Stimulated activated CD4-positive, alpha-beta T cell treated with anti-CD3 and anti-CD28 coated beads, TNF-alpha, amount 100 ng/mL, for 24 hours (primary cell): ENCODE measurements at regions not wholly inside any gene's neighbourhood (a gene's known extent, or its start where the extent isn't known, plus 50 kb on each side); places are given as distances from the start of the nearest gene placed in this dataset.

Source experiments
- DNase-seq, 3 experiments: peaks; one replicate each; pipeline ENCODE4 v3.0.0-alpha.2; 2020; ENCODE audit warnings: low read depth in 3 of 3

DNA sequence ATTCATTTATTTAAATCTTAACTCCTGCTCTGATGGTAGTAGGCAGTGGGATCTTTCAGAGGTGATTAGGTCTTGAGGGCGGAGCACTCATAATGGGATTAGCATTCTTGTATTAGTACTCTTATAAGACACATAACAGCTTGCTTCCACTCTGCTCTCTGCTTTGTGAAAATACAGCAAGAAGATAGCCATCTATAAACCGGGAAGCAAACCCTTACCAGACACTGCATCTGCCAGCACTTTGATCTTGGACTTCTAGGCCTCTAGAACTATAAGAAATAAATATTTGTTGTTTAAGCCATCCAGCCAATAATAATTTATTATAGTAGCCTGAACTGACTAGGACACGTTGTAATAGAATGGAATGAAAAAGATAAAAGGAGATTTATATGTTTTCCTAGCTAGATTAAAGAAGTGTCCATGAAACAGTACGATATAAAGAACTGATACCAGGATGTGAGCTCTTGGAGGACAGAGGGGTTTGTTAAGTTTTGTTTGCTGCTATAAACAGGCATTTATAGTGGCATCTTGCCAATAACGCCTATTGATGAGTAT is 869.9 kb downstream of the MRPL39 start:
- no peak for DNase-seq

DNA sequence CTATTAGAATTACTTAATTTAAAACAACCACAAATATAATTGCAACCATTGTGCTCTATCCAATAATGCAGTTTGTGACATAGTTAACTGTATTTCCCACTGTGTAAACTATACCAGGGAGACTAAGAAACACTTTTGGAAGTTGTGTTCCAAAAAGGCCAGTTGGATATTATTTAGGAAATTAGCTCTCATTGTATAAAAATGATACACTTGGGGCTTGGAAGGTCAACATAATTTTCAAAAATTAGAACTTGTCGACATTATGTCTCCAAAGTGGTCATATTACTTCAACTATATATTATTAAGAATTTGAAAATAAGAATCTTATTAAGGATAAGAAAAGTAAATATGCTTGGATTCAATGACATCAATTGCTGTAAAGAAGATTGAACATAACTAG is 876.6 kb downstream of the MRPL39 start:
- DNase-seq, result no peak

DNA sequence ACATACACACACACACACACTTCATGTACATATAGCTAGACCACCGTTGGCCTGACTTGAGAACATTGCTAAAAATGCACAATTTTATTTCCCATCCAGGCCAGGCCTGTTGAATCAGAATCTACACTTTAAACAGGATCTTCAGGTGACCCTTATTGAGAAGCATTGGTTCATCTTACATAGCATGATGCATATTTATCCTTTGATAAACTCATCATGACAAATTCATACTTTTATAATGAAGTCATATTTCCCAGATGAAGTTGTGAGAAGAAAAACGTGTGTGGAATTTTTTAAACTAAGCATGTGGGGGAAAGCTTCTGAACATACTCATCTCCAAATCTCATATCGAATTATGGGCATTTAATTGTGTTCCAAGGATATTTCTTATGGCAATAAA is 877.7 kb downstream of the MRPL39 start:
- no peak for DNase-seq

DNA sequence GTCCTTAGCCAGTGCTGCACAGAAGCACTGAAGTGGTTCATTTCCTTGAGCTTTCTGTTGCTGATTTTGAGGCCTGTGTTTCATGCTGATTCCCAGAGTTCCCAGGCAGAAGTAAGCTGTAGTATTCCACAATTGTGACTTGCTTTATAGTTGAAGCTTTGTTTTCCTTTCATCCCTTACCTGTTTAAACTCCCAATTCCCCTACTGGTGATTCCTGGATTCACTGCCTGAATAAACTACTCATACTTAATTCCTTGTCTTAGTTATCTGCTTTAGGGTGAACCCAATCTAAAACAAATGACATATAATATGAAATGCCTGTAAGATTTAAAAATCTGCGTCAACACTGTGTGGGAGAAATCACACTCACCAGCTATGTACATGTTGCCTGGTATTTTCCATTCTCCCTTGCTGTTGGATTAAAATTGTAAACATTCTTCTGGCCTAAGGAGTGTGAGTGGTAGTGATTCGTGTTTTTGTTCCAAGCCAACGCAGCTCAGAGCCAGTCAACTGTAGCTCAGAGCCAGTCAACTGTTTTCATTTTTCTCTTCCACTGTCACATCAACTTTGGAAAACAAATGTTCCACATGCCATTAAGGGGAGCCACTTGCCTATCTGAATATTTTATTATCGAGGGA is 879.4 kb downstream of the MRPL39 start:
- DNase-seq, result no peak

DNA sequence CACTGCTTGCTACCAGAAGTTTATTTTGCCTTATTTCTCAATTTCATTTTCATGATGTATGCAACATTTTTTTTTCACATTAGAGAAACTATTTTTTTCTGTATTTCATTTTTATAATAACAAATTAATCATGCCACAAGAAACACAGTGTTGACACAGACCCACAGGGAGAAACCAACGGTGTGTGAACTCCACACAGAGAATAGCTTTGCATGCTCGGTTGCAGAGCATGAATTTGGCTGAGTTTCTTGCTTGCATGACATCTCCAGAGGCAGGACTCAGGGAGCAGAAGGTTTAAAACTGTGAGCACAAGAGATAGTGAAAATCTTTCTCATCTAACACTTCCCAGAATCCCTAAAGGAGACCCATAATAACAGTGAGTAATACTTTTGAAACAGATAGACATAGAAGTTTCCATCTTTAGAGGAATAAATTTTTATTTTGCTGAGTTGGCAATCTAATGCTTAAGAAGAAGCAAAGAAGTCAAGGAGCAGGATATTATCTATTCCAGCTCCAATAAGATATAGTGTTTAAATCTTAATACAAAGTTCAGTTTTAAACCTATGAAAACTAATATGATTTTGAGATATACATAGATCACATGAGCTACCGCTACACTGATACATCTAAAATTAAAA is 890.9 kb downstream of the MRPL39 start:
- no peak for DNase-seq

DNA sequence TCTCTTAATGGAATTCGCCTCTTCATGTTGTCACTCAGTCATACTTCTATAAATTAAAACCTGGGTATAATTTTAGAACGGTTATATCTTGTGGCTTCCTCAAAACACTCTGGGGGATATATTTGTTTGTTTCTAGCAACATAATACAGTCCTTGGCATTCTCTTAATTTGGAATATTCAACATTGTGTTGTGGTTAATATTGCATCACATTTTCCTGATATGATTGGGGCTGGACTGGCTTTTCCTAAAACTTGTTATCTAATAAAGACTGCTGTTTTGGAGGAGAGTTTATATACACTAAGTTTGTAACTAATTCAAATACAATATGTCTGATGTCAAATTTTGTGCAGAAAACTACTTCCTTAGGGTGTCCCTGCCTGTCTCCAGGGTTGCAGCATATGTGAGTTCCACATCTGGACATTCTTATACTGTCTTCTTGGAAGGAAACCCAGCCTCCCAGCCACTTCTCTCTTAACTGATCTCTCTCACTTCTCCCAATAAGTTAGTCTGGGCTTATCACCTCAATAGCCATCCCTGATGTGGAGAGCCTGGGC is 892.6 kb downstream of the MRPL39 start:
- DNase-seq, result no peak

DNA sequence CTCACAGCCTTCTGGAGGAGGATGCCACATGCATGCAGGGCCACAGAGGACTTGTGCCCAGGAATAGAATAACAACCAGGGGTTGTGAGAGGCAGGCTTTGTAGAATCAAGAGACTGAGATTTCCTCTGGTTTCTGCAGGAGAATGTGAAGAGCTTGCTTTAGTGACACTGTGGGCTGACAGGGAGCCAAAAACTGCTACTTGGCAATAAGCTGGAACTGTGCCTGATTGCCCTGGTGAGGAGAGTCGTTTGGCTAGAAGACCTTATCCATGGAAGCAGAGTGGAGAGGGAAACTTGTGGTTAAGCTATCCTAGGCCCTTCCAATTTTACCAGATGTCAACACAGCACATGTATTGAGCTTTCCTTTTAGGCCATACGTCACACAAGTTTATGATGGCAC is 902.1 kb downstream of the MRPL39 start:
- no peak for DNase-seq

DNA sequence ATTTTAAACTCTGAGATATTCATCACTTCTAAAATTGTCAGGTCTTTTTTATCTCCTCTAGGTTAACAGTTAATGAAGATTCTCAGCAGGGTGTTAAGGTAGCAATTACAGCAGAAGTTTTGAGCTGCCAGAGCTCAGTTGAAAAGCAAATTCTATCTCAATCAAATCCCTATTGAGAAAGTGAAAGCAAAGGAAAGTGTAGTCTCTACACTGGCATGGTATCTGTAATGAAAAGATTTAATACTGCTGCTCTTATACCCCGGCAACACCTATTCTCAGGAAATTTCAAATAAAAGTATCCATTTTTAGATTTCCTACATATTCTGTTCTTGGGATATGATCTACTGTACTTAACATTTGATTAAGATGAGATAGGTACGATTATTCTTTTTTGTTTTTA is 913.5 kb downstream of the MRPL39 start:
- no peak for DNase-seq

DNA sequence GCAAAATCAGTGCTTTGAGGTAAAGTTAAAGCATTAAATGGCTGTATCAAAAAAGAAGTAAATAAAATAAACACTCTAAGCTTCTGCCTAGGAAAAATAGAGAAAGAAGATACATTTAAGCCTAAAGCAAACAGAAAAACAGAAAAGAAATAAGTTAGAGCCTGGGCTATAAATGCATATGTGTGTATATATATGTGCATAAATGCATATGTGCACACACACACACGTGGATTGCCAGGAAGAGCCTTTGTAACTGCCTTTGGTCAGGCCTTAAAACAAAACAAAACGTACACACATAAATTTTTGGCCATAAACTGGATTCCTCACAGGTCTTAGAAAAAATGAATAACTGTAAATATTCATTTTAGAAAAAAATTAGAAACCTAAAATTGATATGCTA is 925.8 kb downstream of the MRPL39 start:
- no peak for DNase-seq

DNA sequence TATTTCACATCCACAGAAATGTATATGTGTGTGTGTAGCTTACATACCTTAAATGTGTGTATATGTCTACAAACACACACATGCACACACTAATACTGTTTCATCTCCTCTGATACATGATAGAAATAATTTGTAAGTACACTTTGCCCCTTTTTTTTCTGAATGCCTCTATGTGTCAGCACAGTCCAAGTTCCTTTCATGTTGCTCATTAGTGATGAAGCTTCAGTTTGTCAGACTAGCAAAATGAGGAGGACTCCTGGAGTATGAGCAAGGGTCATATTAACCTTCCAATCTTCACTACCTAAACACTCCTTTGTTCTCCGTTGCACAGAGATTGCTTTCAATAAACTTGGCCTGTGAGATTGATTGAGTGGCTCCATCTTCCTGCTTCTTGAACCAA is 935.4 kb downstream of the MRPL39 start:
- no peak for DNase-seq

DNA sequence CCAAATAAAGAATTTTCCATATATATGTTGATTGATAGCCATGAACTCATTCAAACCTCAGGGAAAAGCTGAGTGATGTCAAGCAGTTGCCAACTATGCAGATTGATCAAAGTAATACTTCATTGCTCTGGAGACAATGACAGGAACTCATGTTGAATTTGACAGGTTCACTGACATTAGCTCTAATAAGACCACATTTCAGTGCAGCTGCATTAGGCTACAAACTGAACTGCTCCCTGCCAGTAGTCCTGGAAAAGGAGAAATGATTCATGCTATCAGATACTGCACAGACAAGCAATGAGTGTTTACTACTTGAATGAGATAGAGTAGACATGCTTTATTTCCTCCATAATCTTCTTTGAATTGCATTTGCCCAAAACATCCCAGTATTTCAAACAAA is 948.4 kb downstream of the MRPL39 start:
- DNase-seq, result no peak

DNA sequence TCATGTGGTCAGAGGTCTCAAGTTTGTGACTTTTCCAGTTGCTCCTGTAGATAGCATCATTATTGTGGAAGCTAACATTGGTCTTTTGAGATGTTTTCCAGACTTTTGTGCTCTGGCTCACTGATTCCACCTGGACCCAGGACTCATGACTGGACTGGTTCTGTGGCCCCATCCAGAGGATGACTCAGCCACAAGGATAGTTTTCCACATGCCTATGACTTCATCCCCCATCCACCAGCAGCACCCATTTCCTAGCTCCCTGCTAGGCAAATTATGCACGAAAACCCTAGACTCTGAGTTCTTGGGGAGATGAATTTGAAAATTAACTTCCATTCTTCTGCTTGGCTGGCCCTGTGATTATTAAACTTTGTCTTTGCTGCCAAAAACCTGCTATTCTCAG is 949.3 kb downstream of the MRPL39 start:
- no peak for DNase-seq

DNA sequence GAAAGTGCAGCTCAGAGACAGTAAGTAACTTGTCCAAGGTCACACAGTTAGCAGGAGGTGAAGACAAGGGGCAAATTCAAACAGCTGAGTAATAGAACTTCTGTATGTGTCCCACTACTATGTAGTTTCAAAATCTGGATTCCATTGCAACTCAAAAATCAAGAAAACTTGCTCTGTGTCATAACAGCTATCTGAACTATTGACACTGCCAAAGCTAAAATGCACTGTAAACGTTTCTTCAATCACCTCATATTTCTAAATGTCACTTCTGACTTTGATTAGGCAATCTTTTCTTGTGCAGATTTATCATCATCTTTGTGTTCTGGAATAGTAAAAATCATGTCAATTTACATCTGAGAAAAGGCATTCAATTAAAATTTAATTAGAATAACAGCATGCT is 957.6 kb downstream of the MRPL39 start:
- no peak for DNase-seq

DNA sequence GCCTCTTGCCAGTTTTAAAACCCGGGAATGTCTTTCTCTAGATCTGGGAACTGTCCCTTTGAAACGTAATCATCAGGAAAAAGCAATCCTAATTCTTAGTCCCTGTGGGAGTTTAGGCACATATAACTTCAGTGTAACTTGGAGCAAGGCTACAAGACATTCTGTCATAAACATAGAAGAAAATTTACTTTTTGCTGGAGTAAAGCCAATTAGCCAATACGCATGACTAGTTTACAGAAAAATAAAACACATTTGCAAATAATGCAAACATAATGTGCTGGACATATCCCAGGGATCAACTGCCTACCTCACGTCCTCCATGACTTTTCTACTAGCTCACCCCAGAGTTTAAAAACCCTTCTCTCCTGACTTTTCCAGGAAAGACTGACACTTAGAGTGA is 970.6 kb downstream of the MRPL39 start:
- DNase-seq, result no peak

DNA sequence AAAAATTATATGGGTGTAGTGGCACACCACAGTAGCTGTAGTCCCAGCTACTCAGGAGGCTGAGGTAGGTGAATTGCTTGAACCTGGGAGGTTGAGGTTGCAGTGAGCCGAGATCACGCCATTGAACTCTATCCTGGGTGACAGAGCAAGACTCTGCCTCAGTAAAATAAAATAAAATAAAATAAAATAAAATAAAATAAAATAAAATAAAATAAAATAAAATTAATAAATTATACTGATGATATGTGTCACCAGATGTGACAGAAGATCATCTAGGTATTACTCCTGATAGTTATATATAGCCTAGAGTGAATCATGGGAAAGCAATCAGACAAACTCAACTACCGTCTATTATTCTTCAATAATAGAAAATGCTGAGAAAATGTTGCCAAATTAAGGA is 972.5 kb downstream of the MRPL39 start:
- DNase-seq, result no peak

DNA sequence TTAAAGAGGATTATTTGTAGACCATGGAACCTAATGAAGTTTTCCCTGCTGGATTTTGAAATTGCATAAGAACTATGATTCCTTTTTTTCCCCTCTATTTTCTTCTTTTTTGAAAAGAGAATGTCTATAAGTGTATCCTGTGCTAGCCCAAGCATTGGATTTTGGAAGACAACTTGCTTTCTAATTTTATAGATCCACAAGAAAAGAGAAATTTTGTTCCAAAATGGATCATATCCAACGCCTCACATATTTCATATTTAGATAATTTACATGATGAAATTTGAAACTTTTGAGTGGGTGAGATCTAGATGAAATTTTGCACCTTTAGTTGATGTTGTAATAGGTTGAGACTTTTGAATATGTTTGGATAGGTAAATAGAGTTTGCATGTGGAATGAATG is 978.7 kb downstream of the MRPL39 start:
- DNase-seq, result no peak

DNA sequence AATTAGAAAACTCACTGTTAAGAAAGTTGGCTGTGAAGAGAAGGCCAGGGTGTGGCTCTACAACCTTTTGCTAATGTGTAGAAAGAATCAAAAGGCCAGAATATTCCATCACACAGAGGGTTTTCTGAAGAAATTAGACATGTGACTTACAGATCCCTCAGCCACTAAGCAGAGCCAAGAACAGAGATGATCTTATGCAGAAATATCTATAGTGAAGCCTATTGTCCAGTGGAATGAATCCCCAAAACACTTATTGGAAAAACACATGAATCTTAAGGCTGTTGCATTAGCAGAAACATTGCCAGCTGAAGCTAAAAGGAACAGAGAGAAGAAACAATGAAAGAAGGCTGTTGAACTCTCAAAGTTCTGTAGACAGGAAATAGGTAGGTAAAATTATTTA is 979.2 kb downstream of the MRPL39 start:
- DNase-seq, result no peak

DNA sequence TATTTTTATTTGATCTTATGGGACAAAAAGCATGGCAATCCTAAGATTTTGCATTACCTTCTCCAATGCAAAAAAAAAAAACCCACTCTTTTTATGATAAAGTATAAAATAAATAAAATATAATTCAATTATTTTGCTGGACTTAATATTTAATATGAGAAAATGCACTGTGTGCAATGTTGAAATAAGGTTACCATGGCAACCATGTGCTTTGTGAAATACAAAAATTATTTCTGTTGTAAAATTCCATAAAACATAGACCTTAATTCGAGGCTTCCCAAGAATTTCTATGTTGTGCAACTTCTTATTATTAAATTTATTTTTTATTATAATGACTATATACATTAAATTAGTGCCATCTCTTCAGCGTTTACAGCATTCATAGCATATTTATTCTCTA is 989.5 kb downstream of the MRPL39 start:
- no peak for DNase-seq

DNA sequence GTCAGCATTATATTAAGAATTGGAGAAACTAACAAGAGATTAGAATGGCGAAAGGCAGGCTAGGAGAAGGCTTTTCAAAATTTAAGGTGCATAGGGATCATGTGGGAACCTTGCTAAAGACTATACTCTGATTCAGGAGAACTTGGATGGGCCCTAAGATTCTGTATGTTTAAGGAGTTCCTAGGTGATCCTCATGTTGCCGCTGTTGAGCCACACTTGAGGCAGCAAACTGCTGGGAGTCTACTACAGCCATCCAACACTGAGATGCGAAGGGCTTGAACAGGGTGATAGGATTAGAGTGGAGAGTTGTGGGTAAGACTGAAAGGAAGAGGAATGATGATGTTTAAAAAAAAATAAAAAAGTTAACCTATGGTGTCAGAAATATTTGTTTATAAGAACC is 1013.2 kb downstream of the MRPL39 start:
- no peak for DNase-seq

DNA sequence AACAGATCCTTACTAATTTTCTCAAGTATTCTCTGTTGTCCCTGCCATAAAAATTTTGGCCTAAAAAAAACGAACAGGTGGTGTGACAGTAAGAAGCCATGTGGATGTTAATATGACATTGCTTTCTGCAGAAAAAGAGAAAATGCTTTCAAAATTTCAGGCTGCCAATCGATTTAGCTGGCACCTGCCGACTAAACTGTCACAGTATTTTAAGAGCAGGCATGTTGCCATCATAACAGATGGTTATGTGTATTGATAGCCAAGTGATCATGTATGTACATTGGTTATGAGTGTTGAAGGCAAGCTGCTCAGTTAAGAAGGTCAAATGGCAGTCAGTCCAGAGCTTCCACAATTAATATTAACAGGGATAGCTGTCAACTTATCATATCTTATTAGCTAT is 1017.0 kb downstream of the MRPL39 start:
- DNase-seq, result no peak

DNA sequence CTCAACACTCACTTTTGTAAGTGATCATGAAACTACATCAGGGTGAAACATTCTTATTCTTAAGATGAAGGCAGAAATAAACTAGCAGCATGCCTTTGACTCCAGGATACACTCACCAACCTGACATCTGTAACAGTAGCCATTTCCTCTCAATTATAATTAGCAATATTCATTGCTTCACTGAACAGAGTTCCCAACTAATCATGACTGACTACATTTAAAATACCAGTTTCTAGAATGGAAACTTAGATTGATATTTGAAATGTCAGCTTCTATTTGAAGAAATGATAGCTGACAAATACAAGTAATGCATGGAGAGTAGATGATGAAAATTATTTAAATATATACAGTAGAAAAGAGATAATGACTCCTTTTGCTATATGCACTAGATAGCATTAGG is 1023.8 kb downstream of the MRPL39 start:
- DNase-seq, result no peak

DNA sequence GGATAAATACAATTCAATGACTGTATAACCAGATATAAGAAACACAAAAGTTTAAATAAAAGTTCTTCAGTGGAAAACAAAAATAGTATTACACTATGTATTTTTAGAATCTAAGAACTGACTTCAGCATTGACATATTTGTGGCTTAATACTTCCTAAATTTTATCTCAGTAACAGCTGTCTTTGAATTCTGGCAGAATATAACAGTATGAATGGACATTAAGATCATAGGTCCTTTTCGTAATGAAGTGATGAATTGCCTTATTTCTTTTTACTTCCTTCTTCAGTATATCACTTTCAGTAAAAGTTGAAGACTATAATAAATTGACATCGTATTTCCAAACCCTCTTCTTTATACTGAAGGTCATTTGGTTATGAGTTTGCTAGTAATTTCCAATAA is 1030.0 kb downstream of the MRPL39 start:
- no peak for DNase-seq

DNA sequence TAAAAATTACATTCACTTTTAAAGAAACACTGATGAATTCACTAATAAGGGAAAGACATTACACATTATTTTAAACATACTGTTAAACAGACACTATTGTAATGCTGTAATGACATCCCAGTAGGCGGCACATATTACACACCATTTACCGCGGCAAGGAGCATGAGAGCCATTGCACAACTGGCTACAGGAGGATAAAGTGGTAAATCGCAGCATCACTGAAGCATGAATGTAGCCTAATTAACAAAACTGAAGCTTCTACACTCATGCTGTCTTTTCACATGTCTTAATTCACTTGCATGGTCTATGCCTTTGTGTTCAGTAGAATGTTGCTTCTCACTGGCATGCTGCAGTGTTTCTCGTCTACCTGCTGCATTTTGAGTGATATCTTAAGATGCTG is 1046.0 kb downstream of the MRPL39 start:
- DNase-seq, result no peak

DNA sequence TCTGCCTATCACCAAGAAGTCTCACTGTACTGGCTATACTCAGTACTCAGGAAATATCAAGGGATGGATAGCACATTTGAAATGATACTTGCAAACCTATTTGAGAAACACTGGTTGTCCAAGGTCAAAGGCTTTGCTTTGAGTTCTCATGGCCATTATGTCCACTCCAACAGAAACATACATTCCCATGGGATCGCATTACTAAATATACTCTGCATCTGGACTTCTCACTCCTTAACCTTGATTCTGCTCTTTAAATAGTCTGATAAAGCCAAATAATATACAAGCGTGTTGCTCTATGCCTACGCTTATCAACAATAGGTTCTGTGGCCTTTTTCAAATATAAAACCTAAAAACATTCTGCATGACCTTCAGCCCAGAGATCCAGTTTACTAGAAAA is 1054.8 kb downstream of the MRPL39 start:
- no peak for DNase-seq
